Panc1 (cell line): ENCODE measurements at regions not wholly inside any gene's neighbourhood (a gene's known extent, or its start where the extent isn't known, plus 50 kb on each side); places are given as distances from the start of the nearest gene placed in this dataset.

Source experiments
- ATAC-seq: fragments of 200-7000 bp; cut with Tn5 transposase; 2 replicates; pipeline ENCODE4 v1.9.1; 2020; ENCODE audit warnings: mild to moderate bottlenecking, moderate library complexity
- BruUV-seq: library from RNA; stranded (reverse); fragments of 400-500 nt; replicated peaks from 2 replicates; lab custom pipeline; 2021; lab: Mats Ljungman, UMichigan
- CTCF ChIA-PET: fragments of 300-600 bp; sonication (Branson Sonifier 250); formaldehyde crosslinking; loops from one replicate; lab custom pipeline; 2022; ENCODE audit warnings: antibody characterized with exemption; lab: Charles Lee
- POLR2A ChIA-PET: fragments of 300-600 bp; sonication (Branson Sonifier 250); formaldehyde crosslinking; loops from one replicate; lab custom pipeline; 2022; ENCODE audit warnings: antibody characterized with exemption; lab: Charles Lee
- DNase-seq: peaks from one replicate; pipeline ENCODE4 v3.0.0-alpha.2; 2010; ENCODE audit warnings: low read depth, low spot score
- H3K27ac ChIP-seq: 2 replicates; pipeline ENCODE4 v1.5.1; 2011; ENCODE audit warnings: mild to moderate bottlenecking, low read length, inconsistent platforms
- H3K27me3 ChIP-seq: fragments of 200-500 bp; sonication (Bioruptor generic); 2 replicates; pipeline ENCODE4 v1.6.0; 2014; ENCODE audit warnings: low read length, inconsistent platforms; ENCODE audit not compliant: control insufficient read depth, insufficient read depth
- H3K36me3 ChIP-seq: fragments of 200-500 bp; sonication (Bioruptor generic); 2 replicates; pipeline ENCODE4 v1.5.1; 2014; ENCODE audit warnings: inconsistent platforms, mild to moderate bottlenecking, low read length, moderate library complexity; ENCODE audit not compliant: control insufficient read depth, insufficient read depth
- H3K4me1 ChIP-seq: 2 replicates; pipeline ENCODE4 v1.5.1; 2011; ENCODE audit warnings: inconsistent platforms, mild to moderate bottlenecking, low read length, moderate library complexity; ENCODE audit not compliant: control insufficient read depth, insufficient read depth
- H3K4me3 ChIP-seq, 2 experiments: 2 replicates each; pipeline ENCODE4 v1.5.1; 2011 to 2012; ENCODE audit warnings: low read depth in 2 of 2, low read length in 2 of 2, mild to moderate bottlenecking in 2 of 2, inconsistent platforms in 1 of 2, moderate library complexity in 1 of 2
- H3K9me3 ChIP-seq: fragments of 200-500 bp; sonication (Bioruptor generic); 2 replicates; pipeline ENCODE4 v1.5.1; 2014; ENCODE audit warnings: low read depth, mild to moderate bottlenecking, inconsistent platforms, low read length, moderate library complexity; ENCODE audit not compliant: control insufficient read depth, insufficient read depth
- CTCF ChIP-seq: fragments of 450-650 bp; IDR thresholded peaks from 2 replicates; pipeline ENCODE4 v1.5.1; 2017; ENCODE audit warnings: mild to moderate bottlenecking
- POLR2AphosphoS5 ChIP-seq: IDR thresholded peaks from 2 replicates; pipeline ENCODE4 v1.6.1; 2012; ENCODE audit warnings: mild to moderate bottlenecking, low read depth, low read length, moderate library complexity
- REST ChIP-seq, 2 experiments: IDR thresholded peaks; 2 replicates each; pipeline ENCODE4 v1.6.1; 2011 to 2012; ENCODE audit warnings: low read depth in 2 of 2, control low read depth in 1 of 2, low read length in 1 of 2, mild to moderate bottlenecking in 1 of 2, moderate library complexity in 1 of 2; ENCODE audit not compliant: insufficient read depth in 1 of 2
- SIN3A ChIP-seq: IDR thresholded peaks from 2 replicates; pipeline ENCODE4 v1.6.1; 2012; ENCODE audit warnings: low read depth, mild to moderate bottlenecking, low read length, moderate library complexity, borderline replicate concordance; ENCODE audit not compliant: insufficient read depth
- TCF7L2 ChIP-seq: IDR thresholded peaks from 2 replicates; pipeline ENCODE4 v1.6.1; 2011; ENCODE audit warnings: mild to moderate bottlenecking, low read depth, low read length, inconsistent platforms
- in situ Hi-C: cut with HindIII; loops from 2 replicates; pipeline ENCODE4 v1.10.0; 2016; ENCODE audit warnings: low sequenced_read_pairs, low pct_unique_long_range_greater_than_20kb
- intact Hi-C: fragments of 100-400 bp; cut with micrococcal nuclease; formaldehyde crosslinking; loops from one replicate; pipeline ENCODE4 v1.10.0; 2022; ENCODE audit not compliant: unreplicated experiment

GRCh38 chr22:26848244-26848920 lies 191.0 kb downstream of the MIAT start:
- intact Hi-C loops (no loop called here), in situ Hi-C loops (no loop called here)
- no peak overlapping the region for H3K27ac ChIP-seq
- no peak overlapping the region for H3K4me3 ChIP-seq
- H3K4me1 ChIP-seq: no peaks in the 10 kb centered on the region
- H3K9me3 ChIP-seq: no peaks in the 10 kb centered on the region
- H3K36me3 ChIP-seq: no peaks in the 10 kb centered on the region
- CTCF ChIA-PET: no interaction called here
- TF ChIP-seq REST (IDR thresholded peaks at IDR 0.05; ENCODE audit: insufficient read depth in 1 of 2, low read depth in 2 of 2, low read length in 1 of 2): no peak
- no peak for TF ChIP-seq TCF7L2
- TF ChIP-seq POLR2AphosphoS5: no peak
- H3K27me3 ChIP-seq: no peaks in the 10 kb centered on the region
- DNase-seq: no peak
- ATAC-seq: no peak
- POLR2A ChIA-PET: no interaction called here
- BruUV-seq: no TSS peak

GRCh38 chr22:26849575-26849974 lies 192.2 kb downstream of the MIAT start:
- no peaks in the 10 kb centered on the region for H3K27me3 ChIP-seq
- in situ Hi-C loops: no loop called here
- CTCF ChIA-PET: no interaction called here

More at GRCh38 chr22:26849575-26849974, 192.2 kb downstream of the MIAT start:
- no peaks in the 10 kb centered on the region for H3K36me3 ChIP-seq
- no peaks in the 10 kb centered on the region for H3K4me1 ChIP-seq
- no TSS peak for BruUV-seq
- POLR2A ChIA-PET: no interaction called here
- H3K4me3 ChIP-seq: no peak overlapping the region
- no peak for ATAC-seq
- TF ChIP-seq CTCF (no peak), REST (IDR thresholded peaks at IDR 0.05; ENCODE audit: insufficient read depth in 1 of 2, low read depth in 2 of 2, low read length in 1 of 2) (no peak), POLR2AphosphoS5 (no peak), TCF7L2 (no peak), SIN3A (no peak)
- no peak for DNase-seq
- H3K9me3 ChIP-seq: no peaks in the 10 kb centered on the region
- intact Hi-C loops: no loop called here
- H3K27ac ChIP-seq: no peak overlapping the region
